Activated T-helper 2 cell treated with anti-CD3 and anti-CD28 coated beads, Interferon-gamma antibody, Interleukin-2, Interleukin-4, amounts not matched to agents 10 μg/mL and 5 μg/mL and 100 μg/mL, durations not matched to agents 14 hours and 24 hours and 36 hours (primary cell): ENCODE measurements at regions not wholly inside any gene's neighbourhood (a gene's known extent, or its start where the extent isn't known, plus 50 kb on each side); places are given as distances from the start of the nearest gene placed in this dataset.

Experiments
- DNase-seq: peaks from one replicate; pipeline ENCODE4 v3.0.0; 2021; ENCODE audit warnings: low spot score
- H3K27ac Mint-ChIP-seq: one replicate; pipeline ENCODE4 v1.8.0; 2021; ENCODE audit warnings: mixed read lengths
- H3K27me3 Mint-ChIP-seq: one replicate; pipeline ENCODE4 v1.8.0; 2021; ENCODE audit warnings: low read depth, mixed read lengths
- H3K36me3 Mint-ChIP-seq: one replicate; pipeline ENCODE4 v1.8.0; 2021; ENCODE audit warnings: low read depth, mixed read lengths
- H3K4me1 Mint-ChIP-seq: one replicate; pipeline ENCODE4 v1.8.0; 2021; ENCODE audit warnings: low read depth, mixed read lengths
- H3K4me3 Mint-ChIP-seq: one replicate; pipeline ENCODE4 v1.8.0; 2021; ENCODE audit warnings: low read depth, mild to moderate bottlenecking, moderate library complexity, mixed read lengths
- H3K9me3 Mint-ChIP-seq: one replicate; pipeline ENCODE4 v1.8.0; 2021; ENCODE audit warnings: mixed read lengths
- intact Hi-C: fragments of 100-400 bp; cut with micrococcal nuclease; formaldehyde crosslinking; loops from one replicate; pipeline ENCODE4 v1.15.1; 2023

- Mint-ChIP-seq H3K4me1 (no peaks in the 10 kb centered on the region), H3K4me3 (no peak overlapping the region)
- no peak for DNase-seq
Observed at GRCh38 chr1:168782559-168783116, 53.6 kb upstream of the DPT start.

GRCh38 chr1:168783458-168784210 is 54.6 kb upstream of the DPT start:
- H3K36me3 Mint-ChIP-seq, result no peaks in the 10 kb centered on the region
- intact Hi-C loops, result no loop called here

More at GRCh38 chr1:168782559-168783116, 53.6 kb upstream of the DPT start:
- intact Hi-C loops, result no loop called here
- Mint-ChIP-seq H3K36me3 (no peaks in the 10 kb centered on the region), H3K27me3 (peaks cover 36% of the 10 kb centered on the region), H3K27ac (no peak overlapping the region), H3K9me3 (no peaks in the 10 kb centered on the region)

GRCh38 chr1:168786476-168787330 is 57.7 kb upstream of the DPT start:
- Mint-ChIP-seq H3K27me3 (peaks cover 24% of the 10 kb centered on the region), H3K4me3 (no peak overlapping the region), H3K27ac (no peak overlapping the region), H3K36me3 (no peaks in the 10 kb centered on the region), H3K9me3 (no peaks in the 10 kb centered on the region), H3K4me1 (no peaks in the 10 kb centered on the region)
- no peak for DNase-seq
- intact Hi-C loops, result no loop called here

More at GRCh38 chr1:168783458-168784210, 54.6 kb upstream of the DPT start:
- Mint-ChIP-seq H3K4me1 (no peaks in the 10 kb centered on the region), H3K4me3 (no peak overlapping the region), H3K27ac (no peak overlapping the region), H3K27me3 (peaks cover 34% of the 10 kb centered on the region), H3K9me3 (no peaks in the 10 kb centered on the region)
- no peak for DNase-seq

GRCh38 chr1:168788258-168788657 is 59.3 kb upstream of the DPT start:
- H3K9me3 Mint-ChIP-seq, result no peaks in the 10 kb centered on the region
- H3K4me3 Mint-ChIP-seq, result no peak overlapping the region
- intact Hi-C loops, result no loop called here
- H3K36me3 Mint-ChIP-seq, result no peaks in the 10 kb centered on the region
- no peak overlapping the region for H3K27ac Mint-ChIP-seq
- peaks cover 21% of the 10 kb centered on the region for H3K27me3 Mint-ChIP-seq
- DNase-seq, result no peak
- peaks cover 2% of the 10 kb centered on the region for H3K4me1 Mint-ChIP-seq

- Mint-ChIP-seq H3K36me3 (no peaks in the 10 kb centered on the region), H3K9me3 (no peaks in the 10 kb centered on the region), H3K27ac (no peak overlapping the region), H3K4me1 (peaks cover 2% of the 10 kb centered on the region), H3K27me3 (peaks cover 14% of the 10 kb centered on the region), H3K4me3 (no peak overlapping the region)
- no peak for DNase-seq
- intact Hi-C loops, result no loop called here
Observed at GRCh38 chr1:168789501-168789900, 60.5 kb upstream of the DPT start.

GRCh38 chr1:168792142-168792541 is 63.1 kb upstream of the DPT start:
- DNase-seq, result no peak
- Mint-ChIP-seq H3K4me1 (peaks cover 2% of the 10 kb centered on the region), H3K27ac (no peak overlapping the region), H3K27me3 (peaks cover 10% of the 10 kb centered on the region), H3K4me3 (no peak overlapping the region), H3K36me3 (no peaks in the 10 kb centered on the region), H3K9me3 (no peaks in the 10 kb centered on the region)
- intact Hi-C loops, result no loop called here

GRCh38 chr1:168792592-168793125 is 63.7 kb upstream of the DPT start:
- no peak for DNase-seq
- Mint-ChIP-seq H3K4me1 (peaks cover 2% of the 10 kb centered on the region), H3K36me3 (no peaks in the 10 kb centered on the region), H3K27ac (no peak overlapping the region), H3K9me3 (no peaks in the 10 kb centered on the region), H3K27me3 (peaks cover 9% of the 10 kb centered on the region), H3K4me3 (no peak overlapping the region)
- intact Hi-C loops, result no loop called here

GRCh38 chr1:168794057-168794456 is 65.1 kb upstream of the DPT start:
- intact Hi-C loops, result no loop called here
- peaks cover 2% of the 10 kb centered on the region for H3K4me1 Mint-ChIP-seq
- no peak overlapping the region for H3K27ac Mint-ChIP-seq
- DNase-seq, result no peak
- H3K4me3 Mint-ChIP-seq, result no peak overlapping the region
- peaks cover 11% of the 10 kb centered on the region for H3K27me3 Mint-ChIP-seq
- H3K9me3 Mint-ChIP-seq, result no peaks in the 10 kb centered on the region
- no peaks in the 10 kb centered on the region for H3K36me3 Mint-ChIP-seq

GRCh38 chr1:168795681-168796080 is 66.7 kb upstream of the DPT start:
- no peaks in the 10 kb centered on the region for H3K9me3 Mint-ChIP-seq
- H3K27me3 Mint-ChIP-seq, result peaks cover 15% of the 10 kb centered on the region
- intact Hi-C loops, result no loop called here
- H3K4me3 Mint-ChIP-seq, result no peak overlapping the region
- H3K27ac Mint-ChIP-seq, result no peak overlapping the region
- H3K36me3 Mint-ChIP-seq, result no peaks in the 10 kb centered on the region
- H3K4me1 Mint-ChIP-seq, result peaks cover 2% of the 10 kb centered on the region
- DNase-seq, result no peak

- H3K4me1 Mint-ChIP-seq, result no peaks in the 10 kb centered on the region
- intact Hi-C loops, result no loop called here
- no peak for DNase-seq
- H3K27ac Mint-ChIP-seq, result no peak overlapping the region
- H3K9me3 Mint-ChIP-seq, result no peaks in the 10 kb centered on the region
- no peaks in the 10 kb centered on the region for H3K36me3 Mint-ChIP-seq
- peaks cover 18% of the 10 kb centered on the region for H3K27me3 Mint-ChIP-seq
- H3K4me3 Mint-ChIP-seq, result no peak overlapping the region
Observed at GRCh38 chr1:168799927-168800605, 71.1 kb upstream of the DPT start.

GRCh38 chr1:168801032-168801745 is 72.2 kb upstream of the DPT start:
- intact Hi-C loops, result no loop called here
- Mint-ChIP-seq H3K36me3 (no peaks in the 10 kb centered on the region), H3K27ac (no peak overlapping the region), H3K4me3 (no peak overlapping the region), H3K27me3 (peaks cover 18% of the 10 kb centered on the region), H3K9me3 (no peaks in the 10 kb centered on the region), H3K4me1 (no peaks in the 10 kb centered on the region)
- DNase-seq, result no peak
